H9 (cell line): ENCODE measurements at regions not wholly inside any gene's neighbourhood (a gene's known extent, or its start where the extent isn't known, plus 50 kb on each side); places are given as distances from the start of the nearest gene placed in this dataset.

Source experiments
- DNase-seq: peaks from one replicate; pipeline ENCODE4 v3.0.0-alpha.2; 2017
- H2AFZ ChIP-seq: one replicate; pipeline ENCODE4 v1.6.1; 2013; ENCODE audit warnings: mild to moderate bottlenecking, low read length, control low read depth, moderate library complexity
- H2AK5ac ChIP-seq: 2 replicates; pipeline ENCODE4 v1.6.1; 2013; ENCODE audit warnings: low read length, control low read depth, mixed read lengths; ENCODE audit not compliant: insufficient read length
- H2BK120ac ChIP-seq: one replicate; pipeline ENCODE4 v1.6.1; 2013; ENCODE audit warnings: low read depth, mild to moderate bottlenecking, low read length, control low read depth, inconsistent platforms; ENCODE audit not compliant: poor library complexity, severe bottlenecking
- H2BK12ac ChIP-seq: 2 replicates; pipeline ENCODE4 v1.6.1; 2013; ENCODE audit warnings: low read length, control low read depth, mixed read lengths, low read depth; ENCODE audit not compliant: insufficient read length
- H2BK15ac ChIP-seq: 2 replicates; pipeline ENCODE4 v1.6.1; 2013; ENCODE audit warnings: low read depth, low read length, control low read depth
- H2BK20ac ChIP-seq: one replicate; pipeline ENCODE4 v1.6.1; 2013; ENCODE audit warnings: low read depth, mild to moderate bottlenecking, low read length, control low read depth, inconsistent platforms; ENCODE audit not compliant: poor library complexity, severe bottlenecking
- H2BK5ac ChIP-seq: 2 replicates; pipeline ENCODE4 v1.6.1; 2013; ENCODE audit warnings: low read length, control low read depth, mixed read lengths; ENCODE audit not compliant: insufficient read length
- H3K14ac ChIP-seq: 2 replicates; pipeline ENCODE4 v1.6.1; 2013; ENCODE audit warnings: low read length, control low read depth; ENCODE audit not compliant: insufficient read depth
- H3K18ac ChIP-seq: 2 replicates; pipeline ENCODE4 v1.6.1; 2013; ENCODE audit warnings: low read depth, mild to moderate bottlenecking, mixed read lengths, low read length, control low read depth; ENCODE audit not compliant: insufficient read length
- H3K23ac ChIP-seq: 2 replicates; pipeline ENCODE4 v1.6.1; 2013; ENCODE audit warnings: low read length, control low read depth, mixed read lengths, low read depth; ENCODE audit not compliant: insufficient read length
- H3K23me2 ChIP-seq: 2 replicates; pipeline ENCODE4 v1.6.1; 2013; ENCODE audit warnings: low read depth, mild to moderate bottlenecking, mixed read lengths, low read length, control low read depth; ENCODE audit not compliant: insufficient read length, poor library complexity, severe bottlenecking
- H3K27ac ChIP-seq: 2 replicates; pipeline ENCODE4 v1.5.1; 2013; ENCODE audit warnings: low read length, control low read depth, mixed read lengths, low read depth; ENCODE audit not compliant: insufficient read length
- H3K27me3 ChIP-seq: 2 replicates; pipeline ENCODE4 v1.6.1; 2013; ENCODE audit warnings: low read length, control low read depth, inconsistent platforms; ENCODE audit not compliant: insufficient read depth
- H3K4ac ChIP-seq: 2 replicates; pipeline ENCODE4 v1.6.1; 2013; ENCODE audit warnings: low read depth, mild to moderate bottlenecking, control low read depth, inconsistent platforms, low read length, moderate library complexity
- H3K4me1 ChIP-seq: 2 replicates; pipeline ENCODE4 v1.6.1; 2013; ENCODE audit warnings: low read length, control low read depth, inconsistent platforms; ENCODE audit not compliant: insufficient read depth
- H3K4me2 ChIP-seq: 2 replicates; pipeline ENCODE4 v1.6.1; 2013; ENCODE audit warnings: low read length, control low read depth, mixed read lengths; ENCODE audit not compliant: insufficient read length, insufficient read depth
- H3K56ac ChIP-seq: 2 replicates; pipeline ENCODE4 v1.6.1; 2013; ENCODE audit warnings: low read depth, mild to moderate bottlenecking, mixed read lengths, low read length, control low read depth; ENCODE audit not compliant: insufficient read length
- H3K79me1 ChIP-seq: 2 replicates; pipeline ENCODE4 v1.6.1; 2013; ENCODE audit warnings: low read depth, mild to moderate bottlenecking, moderate library complexity, low read length, control low read depth, inconsistent platforms; ENCODE audit not compliant: insufficient read depth, poor library complexity, severe bottlenecking
- H3K79me2 ChIP-seq: 2 replicates; pipeline ENCODE4 v1.6.1; 2013; ENCODE audit warnings: low read length, control low read depth, inconsistent platforms; ENCODE audit not compliant: insufficient read depth
- H3K9ac ChIP-seq: 2 replicates; pipeline ENCODE4 v1.6.1; 2013; ENCODE audit warnings: low read length, control low read depth, mixed read lengths; ENCODE audit not compliant: insufficient read length; ENCODE audit errors: extremely low read depth
- H3K9me3 ChIP-seq: one replicate; pipeline ENCODE4 v1.6.1; 2013; ENCODE audit warnings: low read depth, low read length, inconsistent platforms; ENCODE audit not compliant: control insufficient read depth
- H3T11ph ChIP-seq: one replicate; pipeline ENCODE4 v1.6.1; 2013; ENCODE audit warnings: mild to moderate bottlenecking, low read length, control low read depth, inconsistent platforms
- H4K20me1 ChIP-seq: one replicate; pipeline ENCODE4 v1.6.1; 2013; ENCODE audit not compliant: control insufficient read depth, insufficient read length, insufficient read depth
- H4K5ac ChIP-seq: 2 replicates; pipeline ENCODE4 v1.6.1; 2013; ENCODE audit warnings: low read depth, mild to moderate bottlenecking, mixed read lengths, low read length, control low read depth; ENCODE audit not compliant: insufficient read length
- H4K8ac ChIP-seq: replicated peaks from 2 replicates; pipeline ENCODE4 v1.6.1; 2013; ENCODE audit warnings: low read length, control low read depth, mixed read lengths, low read depth; ENCODE audit not compliant: insufficient read length
- H4K91ac ChIP-seq: 2 replicates; pipeline ENCODE4 v1.6.1; 2013; ENCODE audit warnings: low read depth, mild to moderate bottlenecking, moderate library complexity, mixed read lengths, low read length, control low read depth; ENCODE audit not compliant: insufficient read length
- H3K27ac Mint-ChIP-seq, 3 experiments: 2 replicates in 2 of 3; 3 replicates in 1 of 3; pipeline ENCODE4 v1.8.0; 2020 to 2021; ENCODE audit warnings: mixed read lengths in 3 of 3, mild to moderate bottlenecking in 1 of 3, moderate library complexity in 1 of 3
- H3K27me3 Mint-ChIP-seq: 2 replicates; pipeline ENCODE4 v1.8.0; 2021; ENCODE audit warnings: low read depth, mild to moderate bottlenecking, moderate library complexity, mixed read lengths
- H3K36me3 Mint-ChIP-seq, 3 experiments: 2 replicates in 2 of 3; 3 replicates in 1 of 3; pipeline ENCODE4 v1.8.0; 2020 to 2021; ENCODE audit warnings: low read depth in 3 of 3, mixed read lengths in 3 of 3; ENCODE audit not compliant: insufficient read depth in 1 of 3
- H3K4me1 Mint-ChIP-seq, 2 experiments: 2 replicates each; pipeline ENCODE4 v1.8.0; 2020; ENCODE audit warnings: mixed read lengths in 2 of 2
- H3K4me3 Mint-ChIP-seq, 2 experiments: 2 replicates in 1 of 2; 3 replicates in 1 of 2; pipeline ENCODE4 v1.8.0; 2020 to 2021; ENCODE audit warnings: mild to moderate bottlenecking in 2 of 2, mixed read lengths in 2 of 2, moderate library complexity in 1 of 2
- H3K9me3 Mint-ChIP-seq, 2 experiments: 2 replicates in 1 of 2; 3 replicates in 1 of 2; pipeline ENCODE4 v1.8.0; 2020; ENCODE audit warnings: mild to moderate bottlenecking in 2 of 2, mixed read lengths in 2 of 2, moderate library complexity in 1 of 2
- CTCF ChIP-seq: fragments of 200-600 bp; sonication (generic); conservative IDR thresholded peaks from 3 replicates; pipeline ENCODE4 v1.8.0; 2021; ENCODE audit warnings: antibody characterized with exemption, mild to moderate bottlenecking
- WGBS: extraction: QIAGEN DNeasy Blood & Tissue Kit; methylation state at CpG from one replicate; pipeline ENCODE4 v1.1.7; 2013; ENCODE audit warnings: missing lambda C conversion rate, low lambda C conversion rate, mixed read lengths; ENCODE audit not compliant: insufficient read length; ENCODE audit errors: extremely low coverage; 5-methylcytosine and 5-hydroxymethylcytosine counted together

GRCh38 chr5:44909004-44909403 is 100.3 kb downstream of the MRPS30 start:
- no peak overlapping the region for H3T11ph ChIP-seq
- H3K79me1 ChIP-seq = no peaks in the 10 kb centered on the region
- H2BK12ac ChIP-seq = no peak overlapping the region
- no peak overlapping the region for H3K4ac ChIP-seq
- no peak overlapping the region for H2BK15ac ChIP-seq
- H3K9me3 ChIP-seq = no peaks in the 10 kb centered on the region
- no peaks in the 10 kb centered on the region for H3K27me3 Mint-ChIP-seq
- H4K8ac ChIP-seq = no peak overlapping the region
- H2AFZ ChIP-seq = no peak overlapping the region
- no peak overlapping the region for H2AK5ac ChIP-seq
- H3K36me3 Mint-ChIP-seq = 0 out of 7 replicates have a peak, but pooled peaks cover 0 to 4% (median 0%) of the 10 kb centered on the region in 3 experiments
- no peak overlapping the region for H3K27ac Mint-ChIP-seq
- H3K4me3 Mint-ChIP-seq = no peak overlapping the region
- no peak for DNase-seq
- no peak overlapping the region for H3K56ac ChIP-seq
- H4K5ac ChIP-seq = no peak overlapping the region
- no peaks in the 10 kb centered on the region for H3K79me2 ChIP-seq
- no peaks in the 10 kb centered on the region for H3K4me1 ChIP-seq
- no peaks in the 10 kb centered on the region for H3K23me2 ChIP-seq
- H3K23ac ChIP-seq = no peak overlapping the region
- no peak overlapping the region for H2BK20ac ChIP-seq
- no peaks in the 10 kb centered on the region for H3K27me3 ChIP-seq
- no peak overlapping the region for H3K4me2 ChIP-seq
- H3K27ac ChIP-seq = no peak overlapping the region
- no peak overlapping the region for H3K9ac ChIP-seq
- TF ChIP-seq CTCF = no peak
- no CpG with 5 or more reads among the region's 1 CpG for WGBS
- peaks cover 0 to 1% of the 10 kb centered on the region in 2 experiments; a peak in 3 of 5 replicates for H3K9me3 Mint-ChIP-seq
- H2BK120ac ChIP-seq = no peak overlapping the region
- peaks cover 18 to 22% of the 10 kb centered on the region in 2 experiments for H3K4me1 Mint-ChIP-seq
- H3K18ac ChIP-seq = no peak overlapping the region
- H4K20me1 ChIP-seq = no peaks in the 10 kb centered on the region
- H4K91ac ChIP-seq = no peak overlapping the region
- no peak overlapping the region for H2BK5ac ChIP-seq
- H3K14ac ChIP-seq = no peak overlapping the region
